NOMO-1 (cell line): ENCODE measurements at regions not wholly inside any gene's neighbourhood (a gene's known extent, or its start where the extent isn't known, plus 50 kb on each side); places are given as distances from the start of the nearest gene placed in this dataset.

Source experiments
- DNase-seq, 2 experiments: peaks; one replicate each; lab custom pipeline; 2025; ENCODE audit not compliant: unreplicated experiment in 2 of 2; lab: John Stamatoyannopoulos, UW

DNA sequence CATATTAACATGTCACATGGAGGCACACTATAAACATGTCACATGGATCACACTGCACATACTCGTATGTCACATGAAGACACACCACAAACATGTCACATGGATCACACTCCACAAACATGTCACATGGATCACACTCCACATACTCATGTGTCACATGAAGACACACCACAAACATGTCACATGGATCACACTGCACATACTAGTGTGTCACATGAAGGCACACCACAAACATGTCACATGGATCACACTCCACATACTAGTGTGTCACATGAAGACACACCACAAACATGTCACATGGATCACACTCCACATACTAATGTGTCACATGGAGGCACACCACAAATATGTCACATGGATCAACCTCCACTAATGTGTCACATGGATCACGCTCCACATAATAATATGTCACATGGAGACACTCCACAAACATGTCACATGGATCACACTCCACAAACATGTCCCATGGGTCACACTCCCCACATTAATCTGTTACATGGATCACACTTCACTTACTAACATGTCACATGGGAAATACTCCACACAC lies 195.6 kb upstream of the PFKP start:
- no peak for DNase-seq

DNA sequence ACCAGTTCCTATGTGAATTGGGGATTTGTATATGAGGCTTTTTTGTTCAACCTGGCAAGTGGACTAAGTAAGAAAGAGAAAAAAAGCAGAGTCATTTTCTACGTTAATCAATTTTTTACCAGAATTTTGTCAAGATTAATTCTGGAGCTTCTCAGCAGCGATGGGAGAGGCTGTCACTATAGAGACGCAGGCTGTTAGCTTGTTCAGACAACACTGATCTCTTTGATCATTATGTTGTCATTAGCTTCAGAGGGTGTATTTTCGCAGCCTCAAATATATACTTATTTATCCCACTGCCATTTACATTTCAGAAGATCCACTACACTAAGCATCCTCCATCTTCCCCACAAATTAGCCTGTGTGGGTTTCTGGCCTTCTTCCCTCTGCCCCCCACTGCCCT lies 196.7 kb upstream of the PFKP start:
- DNase-seq = no peak

DNA sequence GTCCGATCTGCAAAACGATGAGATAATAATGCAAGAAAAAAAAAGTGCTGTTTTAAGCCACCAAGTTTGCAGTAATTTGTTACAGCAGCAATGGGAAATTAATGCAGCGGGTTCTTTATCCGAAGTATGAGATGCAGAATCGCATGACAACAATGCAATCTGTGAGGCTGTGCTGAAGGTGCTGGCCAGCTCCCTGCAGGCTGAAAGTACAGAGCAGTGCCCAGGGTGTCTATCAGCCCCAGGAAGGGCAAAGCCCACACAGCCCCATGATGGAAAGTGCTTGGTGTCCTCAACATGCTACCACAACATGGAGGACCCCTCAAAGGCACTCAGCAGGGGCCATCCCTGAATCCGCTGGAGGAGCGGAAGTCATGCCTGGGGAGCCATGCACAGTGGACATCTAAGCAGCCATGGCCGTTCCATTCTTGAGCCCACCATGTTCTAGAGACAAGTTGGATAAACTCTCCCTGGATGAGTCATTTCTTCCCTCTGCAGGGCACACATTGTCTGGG lies 199.5 kb upstream of the PFKP start:
- no peak for DNase-seq

DNA sequence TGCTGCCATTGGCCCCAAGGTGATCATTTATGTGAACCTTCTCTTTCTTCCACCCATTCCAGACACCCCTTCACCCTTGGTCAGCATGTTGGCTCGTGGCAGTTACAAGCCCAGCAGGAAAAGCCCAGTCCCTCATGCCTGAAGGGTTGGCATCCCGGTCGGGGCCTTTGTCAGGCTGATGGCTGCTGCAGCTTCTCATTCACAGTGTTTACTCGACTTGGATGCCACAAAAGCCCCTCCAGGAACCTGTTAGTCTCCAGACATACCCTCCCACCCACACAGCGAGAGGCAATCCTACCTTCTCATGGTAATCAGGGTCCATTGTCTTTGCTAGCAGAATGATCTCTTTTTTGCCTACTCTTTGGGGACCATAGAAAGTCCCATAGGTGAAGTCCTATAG lies 200.8 kb upstream of the PFKP start:
- DNase-seq = no peak

DNA sequence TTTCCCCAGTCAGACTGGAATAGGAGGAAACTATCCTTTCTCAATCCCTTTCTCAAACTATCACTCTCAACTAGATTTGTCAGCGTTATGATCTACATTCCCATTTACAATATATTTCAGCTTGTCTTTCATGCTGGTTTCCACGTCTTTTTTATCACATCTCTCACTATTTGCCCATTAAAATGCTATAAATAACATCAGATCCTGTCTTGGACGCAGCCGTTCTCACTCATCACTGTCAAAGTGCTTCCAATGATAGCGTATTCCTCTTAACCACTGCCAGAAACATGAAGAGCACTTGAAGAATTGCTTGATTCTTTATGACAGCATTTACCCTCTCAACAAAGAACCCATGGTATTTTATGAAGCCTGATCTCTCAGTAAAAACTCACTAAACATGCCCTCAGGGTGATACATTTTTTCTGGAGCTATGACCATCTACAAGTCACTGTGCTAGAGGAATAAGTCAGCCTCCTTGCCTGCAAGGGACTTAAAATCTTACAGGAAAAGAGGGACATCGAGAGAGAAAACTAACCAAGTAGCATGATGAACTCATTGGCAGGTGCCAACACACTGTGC lies 205.6 kb upstream of the PFKP start:
- DNase-seq = no peak

DNA sequence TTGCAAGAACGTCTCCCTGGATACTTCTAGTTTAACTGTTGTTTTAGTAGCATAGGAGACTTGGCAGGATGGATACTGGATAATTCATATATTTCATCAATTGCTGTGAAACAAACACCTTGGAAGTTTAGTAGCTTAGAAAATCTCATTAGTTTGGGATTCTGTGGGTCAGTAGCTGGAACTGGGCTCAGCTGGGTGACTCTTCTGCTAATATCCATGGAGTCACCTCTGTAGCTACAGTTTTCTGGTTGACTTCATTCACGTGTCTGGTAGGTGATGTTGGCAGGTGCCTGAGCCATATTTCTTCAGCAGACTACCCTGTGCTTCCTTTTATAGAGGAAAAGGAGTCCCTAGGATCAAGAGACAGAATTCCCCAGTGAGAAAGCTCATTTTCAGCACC lies 208.9 kb upstream of the PFKP start:
- DNase-seq = no peak

DNA sequence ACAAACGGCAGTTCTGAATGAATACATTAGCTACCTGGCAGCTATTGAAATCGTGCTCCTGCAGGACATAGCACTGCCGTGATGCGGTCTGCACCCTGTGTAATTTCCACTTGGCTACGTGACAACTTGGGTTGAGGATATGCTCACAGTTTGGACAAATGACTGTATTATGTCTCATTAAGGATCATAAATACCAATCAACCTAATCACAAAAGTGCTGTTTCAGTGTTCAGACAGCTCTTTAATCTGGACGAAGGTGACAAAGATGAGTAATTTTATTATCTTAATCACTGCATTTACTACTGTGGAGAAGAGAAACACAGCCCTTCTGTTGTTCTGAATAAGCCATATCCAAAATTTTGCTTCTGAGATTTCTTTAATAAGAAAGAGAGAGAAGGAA lies 210.8 kb upstream of the PFKP start:
- no peak for DNase-seq

DNA sequence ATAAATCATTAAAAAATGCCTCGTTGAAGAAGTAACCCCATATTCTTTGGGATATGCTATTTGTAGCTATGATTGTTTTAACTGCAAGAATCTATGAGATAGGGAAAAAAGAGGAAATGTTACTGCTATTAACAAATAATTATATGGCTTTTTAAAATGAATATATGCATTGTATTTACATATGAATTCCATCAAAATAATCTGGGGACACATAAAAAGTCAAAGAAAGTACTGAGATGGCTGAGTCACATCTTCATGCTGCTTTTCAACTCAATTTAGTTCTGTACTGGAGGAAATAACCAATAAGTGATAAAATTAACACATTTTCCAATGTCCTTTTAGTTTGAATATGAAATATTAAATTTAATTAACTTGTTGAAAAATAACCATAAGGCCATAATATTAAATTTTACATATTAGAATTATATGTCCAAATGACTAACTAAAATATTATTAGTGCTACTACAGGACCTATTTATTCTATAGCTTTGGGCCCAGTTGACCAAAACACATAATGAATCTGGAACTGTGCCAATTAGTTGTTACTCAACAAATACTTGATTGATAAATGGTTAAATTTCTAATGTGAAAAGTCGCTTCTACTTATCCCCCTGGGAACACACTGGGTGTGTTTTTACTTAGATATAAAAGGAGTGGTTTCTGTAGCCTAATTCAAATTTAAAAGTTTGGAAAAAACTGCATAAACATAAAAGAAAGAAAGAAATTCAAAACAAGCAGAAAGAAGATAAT lies 214.6 kb upstream of the PFKP start:
- DNase-seq = no peak

DNA sequence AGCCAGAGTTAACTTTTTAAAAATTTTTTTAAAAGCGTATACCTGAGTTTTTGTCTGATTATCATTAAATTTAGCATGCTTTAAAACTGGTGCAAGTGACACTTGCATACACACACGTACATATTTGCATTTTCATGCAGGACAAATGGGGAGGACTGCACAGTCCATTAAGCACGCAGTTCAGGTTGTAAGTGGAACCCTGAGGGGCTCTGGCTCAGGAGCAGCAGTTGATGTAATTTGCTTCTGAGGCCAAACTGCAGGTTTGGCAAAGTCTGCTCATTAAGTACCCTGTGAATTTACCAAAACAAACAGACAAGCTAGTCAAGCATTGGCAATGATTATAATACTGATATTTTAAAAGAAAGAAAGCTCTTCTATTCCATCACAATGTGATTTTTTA lies 215.8 kb upstream of the PFKP start:
- no peak for DNase-seq

DNA sequence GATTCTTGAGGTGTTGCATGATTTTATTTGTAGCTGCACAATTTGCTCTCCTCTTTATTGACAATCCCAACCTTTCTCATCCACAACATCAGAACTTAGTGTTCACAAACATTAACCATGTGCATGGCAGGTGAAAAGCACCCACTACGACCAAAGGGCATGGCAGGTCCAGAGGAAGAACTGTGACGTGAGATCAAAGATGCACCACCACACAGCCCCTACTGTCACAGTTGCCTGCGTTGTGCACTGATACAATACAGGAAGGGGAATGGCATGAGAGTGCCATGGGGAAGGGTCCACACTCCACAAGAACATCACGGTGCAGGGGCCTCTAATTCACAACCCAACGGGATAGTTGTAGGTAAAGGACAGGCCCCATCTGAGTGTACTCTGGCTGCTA lies 217.1 kb upstream of the PFKP start:
- no peak for DNase-seq

DNA sequence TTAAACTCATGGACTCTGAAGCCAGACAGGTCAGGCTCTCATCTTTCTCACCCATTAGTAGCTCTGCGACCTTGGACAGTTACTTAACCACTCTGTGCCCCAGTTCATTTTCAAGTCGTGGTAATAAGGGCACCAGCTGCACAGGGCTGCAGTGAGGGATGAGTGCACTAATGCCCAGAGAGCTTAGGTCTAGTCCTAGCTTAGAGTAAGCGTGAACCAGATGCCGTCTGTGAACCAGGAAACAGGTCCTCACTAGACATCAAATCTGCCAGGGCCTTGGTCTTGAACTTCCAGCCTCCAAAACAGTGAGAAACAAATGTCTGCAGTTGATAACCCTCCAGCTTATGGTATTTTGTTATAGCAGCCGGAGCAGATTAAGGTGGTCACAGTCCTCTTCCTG lies 222.4 kb upstream of the PFKP start:
- DNase-seq = no peak

DNA sequence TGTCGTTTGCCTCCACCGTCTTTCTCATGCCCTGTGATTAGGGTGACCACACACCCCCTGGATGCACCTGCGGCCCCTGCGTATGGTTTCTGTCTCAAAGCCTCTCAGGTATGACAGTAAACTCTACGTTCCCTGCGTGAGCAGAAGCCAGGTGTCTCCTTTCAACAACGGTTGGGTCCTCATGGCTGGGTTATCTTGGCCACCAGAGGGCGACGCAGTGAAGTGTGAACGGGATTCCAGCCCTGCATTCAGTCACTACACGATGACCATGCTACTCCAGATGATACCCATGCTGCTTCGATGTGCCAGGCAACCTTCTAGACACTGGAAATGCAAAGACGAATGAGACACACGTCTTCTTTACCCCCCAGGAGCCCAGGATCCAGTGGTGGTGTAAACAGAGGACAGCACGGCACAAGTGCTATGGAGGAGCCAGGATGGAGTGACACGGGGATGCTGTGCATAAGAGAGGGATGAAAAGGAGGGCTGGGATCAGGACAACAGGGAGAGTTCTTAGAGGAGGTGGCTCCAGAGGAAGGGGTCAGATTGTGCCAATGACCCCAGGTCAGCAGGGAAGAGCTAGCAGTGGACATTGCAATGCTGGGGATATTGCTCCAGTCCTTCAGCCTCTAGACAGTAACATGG lies 228.1 kb upstream of the PFKP start:
- no peak for DNase-seq

DNA sequence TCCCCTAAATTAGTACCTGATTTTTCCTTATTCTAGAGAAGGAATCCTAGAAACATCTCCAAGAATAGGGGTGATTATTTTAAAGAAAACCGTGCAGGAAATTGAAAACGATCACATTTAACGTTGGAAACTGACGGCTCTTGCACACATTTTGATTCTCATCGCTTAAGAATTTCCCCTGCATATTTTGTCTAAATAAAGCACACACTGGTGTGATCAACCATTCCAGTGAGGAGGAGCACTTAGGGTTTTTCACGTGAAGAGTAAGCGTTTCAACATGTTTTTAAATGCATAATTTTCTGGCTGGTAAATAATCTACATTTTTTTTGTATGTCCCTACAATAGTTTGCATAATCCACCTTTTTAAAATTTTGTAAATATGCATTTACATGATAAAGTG lies 229.7 kb upstream of the PFKP start:
- no peak for DNase-seq

DNA sequence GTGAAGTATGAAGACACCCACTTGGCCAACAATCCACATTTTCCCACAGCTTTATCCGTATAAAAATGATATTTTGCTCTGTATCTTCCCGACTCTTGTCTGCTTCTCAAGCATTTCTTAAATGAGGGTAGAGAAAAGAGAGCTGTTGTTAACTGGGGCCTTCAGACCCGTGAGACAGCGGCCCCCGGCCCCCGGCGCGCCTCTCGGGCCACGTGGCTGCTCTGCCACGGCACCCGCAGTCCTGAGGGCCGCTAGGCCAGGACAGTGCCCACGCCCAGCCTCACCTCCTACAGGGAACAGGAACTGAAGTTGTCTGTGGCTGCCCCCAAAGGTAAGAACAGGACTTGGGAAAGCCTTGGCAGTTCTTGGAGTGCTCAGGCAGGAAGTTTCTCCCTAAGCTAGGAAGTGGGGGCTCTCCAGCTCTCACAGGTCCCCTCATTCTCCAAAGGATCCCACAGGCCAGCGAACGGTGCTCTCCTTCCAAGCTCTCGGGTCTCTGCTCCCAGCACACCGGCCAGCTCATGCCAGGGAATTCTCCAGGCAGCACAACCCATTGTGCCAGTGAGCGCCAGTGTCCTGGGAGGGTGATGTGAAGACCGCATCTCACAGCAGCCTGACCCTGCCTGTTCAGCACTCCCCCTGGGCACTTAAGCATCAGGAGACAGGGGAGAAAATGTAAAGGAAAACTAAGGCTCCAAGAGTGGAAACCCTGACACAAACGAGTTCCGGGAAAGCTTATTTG lies 230.3 kb upstream of the PFKP start:
- no peak for DNase-seq

DNA sequence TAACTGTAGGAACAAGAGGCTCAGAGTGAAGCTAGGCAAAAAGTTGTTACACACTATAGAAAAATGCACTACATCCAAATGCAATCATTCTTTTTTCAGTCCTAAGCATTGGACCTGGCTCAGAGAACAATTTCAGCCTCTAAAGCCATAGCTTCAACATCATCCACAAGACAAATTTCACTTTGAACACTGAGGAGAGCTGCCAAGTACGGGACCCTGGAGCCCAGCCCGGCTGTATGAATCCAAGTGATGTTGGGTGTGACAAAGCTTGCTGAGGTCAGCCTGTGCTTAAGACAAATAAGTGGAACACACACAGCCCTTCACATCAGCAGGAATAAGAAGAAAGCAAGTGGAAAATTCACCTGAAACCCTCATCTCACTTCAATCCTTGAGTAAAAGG lies 233.1 kb upstream of the PFKP start:
- DNase-seq = no peak

DNA sequence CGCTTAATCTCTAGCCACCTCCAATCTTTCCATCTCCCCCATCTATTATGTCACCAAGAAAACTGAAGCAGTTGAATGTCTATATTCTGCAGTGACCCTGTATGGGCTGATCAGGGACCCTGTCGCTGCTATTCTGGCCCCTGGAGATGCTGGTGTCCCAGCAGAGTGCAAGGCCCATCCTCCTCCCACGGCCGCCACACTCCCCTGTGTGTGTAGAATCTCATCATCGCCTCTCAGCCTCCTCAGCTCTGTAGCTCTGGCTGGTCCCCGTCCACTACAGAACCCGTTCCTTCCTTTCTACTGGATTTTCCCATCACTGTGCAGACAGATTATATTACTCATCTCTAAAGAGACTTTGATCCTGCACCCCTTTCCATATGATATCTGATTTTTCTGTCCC lies 235.8 kb upstream of the PFKP start:
- no peak for DNase-seq

DNA sequence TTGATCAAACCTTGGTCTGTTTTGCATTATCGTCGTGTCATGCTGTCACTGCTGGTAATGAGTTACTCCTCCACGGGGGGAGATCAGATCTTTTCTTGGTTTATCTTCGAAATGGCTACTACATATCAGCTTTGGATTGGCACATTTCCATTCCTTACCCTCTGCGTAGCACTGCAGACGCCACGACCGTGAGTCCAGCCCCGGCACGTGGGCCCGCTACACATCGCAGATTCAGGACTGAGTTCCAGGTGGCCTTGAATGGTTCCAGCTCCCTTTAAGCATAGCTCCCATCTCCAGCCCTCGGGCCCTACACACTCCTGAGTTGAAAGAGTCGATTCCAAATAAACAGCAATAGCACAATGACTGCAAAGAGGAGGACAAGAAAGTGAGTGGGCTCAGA lies 238.6 kb upstream of the PFKP start:
- DNase-seq = no peak

DNA sequence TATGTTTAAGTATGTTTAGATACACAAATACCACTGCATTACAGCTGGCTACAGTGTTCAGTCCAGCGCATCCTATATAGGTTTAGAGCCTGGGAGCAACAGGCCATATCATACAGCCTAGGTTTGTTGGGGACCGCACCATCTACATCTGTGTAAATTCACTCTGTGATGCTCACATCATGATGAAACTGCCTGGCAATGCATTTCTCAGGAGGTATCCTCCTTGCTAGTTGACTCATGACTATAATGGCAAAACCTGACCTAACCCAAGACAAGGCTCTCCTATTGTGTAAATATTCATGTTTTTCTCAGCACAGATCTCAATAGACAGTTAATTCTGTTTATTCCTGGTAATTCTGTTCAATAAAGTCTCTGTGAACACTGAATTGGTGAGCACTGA lies 240.7 kb upstream of the PFKP start:
- no peak for DNase-seq

DNA sequence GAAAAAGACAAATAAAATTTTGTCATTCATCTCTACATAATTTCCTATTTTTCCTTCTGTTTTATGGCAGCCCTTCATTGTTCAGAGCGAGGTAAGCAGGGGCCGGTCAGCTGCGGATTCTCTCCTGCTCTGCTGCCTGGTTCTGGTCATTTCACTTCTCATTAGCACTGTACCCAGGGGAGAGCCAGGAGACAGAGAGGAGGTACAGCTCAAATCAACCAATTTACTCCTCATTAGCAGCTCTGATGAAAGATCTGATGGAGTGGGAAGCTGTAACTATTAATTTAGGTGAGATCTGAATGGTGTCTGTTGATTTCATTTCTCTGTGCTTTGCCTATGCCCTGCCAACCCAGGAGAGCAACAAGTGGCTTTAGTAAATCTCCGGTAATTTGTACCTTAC lies 241.5 kb upstream of the PFKP start:
- no peak for DNase-seq

DNA sequence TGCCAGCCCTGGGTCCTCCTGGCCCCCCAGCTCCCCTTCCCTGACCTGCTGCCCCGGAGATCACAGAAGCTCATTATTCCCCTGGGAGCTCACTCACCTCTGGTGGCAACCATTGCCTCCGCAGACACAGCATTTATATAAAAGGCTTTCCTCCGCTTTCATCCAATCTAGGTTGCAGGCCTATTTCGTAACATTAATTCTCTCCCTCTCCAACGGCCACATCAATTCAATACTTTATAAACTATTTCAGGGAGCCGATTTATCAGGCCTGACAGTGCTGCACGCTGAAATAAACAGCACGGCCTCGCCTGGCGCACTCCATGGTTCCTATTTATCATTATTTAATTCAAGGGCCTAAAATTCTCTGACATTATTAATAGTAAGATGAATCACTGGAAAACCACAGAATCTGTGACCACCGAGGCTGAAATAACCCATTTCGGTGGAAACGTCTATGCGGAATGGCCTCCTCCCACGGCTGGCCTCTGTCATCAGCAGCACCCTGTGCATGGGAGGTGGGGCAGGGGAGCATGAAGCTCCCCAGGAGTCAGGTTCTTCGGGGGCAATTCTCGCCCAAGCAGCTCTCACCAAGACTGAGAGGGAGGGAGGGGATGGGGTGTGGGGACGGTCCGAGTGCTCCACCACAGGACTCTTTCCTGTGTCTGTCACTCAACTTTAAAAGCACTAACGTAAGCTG lies 249.3 kb upstream of the PFKP start:
- DNase-seq = no peak

DNA sequence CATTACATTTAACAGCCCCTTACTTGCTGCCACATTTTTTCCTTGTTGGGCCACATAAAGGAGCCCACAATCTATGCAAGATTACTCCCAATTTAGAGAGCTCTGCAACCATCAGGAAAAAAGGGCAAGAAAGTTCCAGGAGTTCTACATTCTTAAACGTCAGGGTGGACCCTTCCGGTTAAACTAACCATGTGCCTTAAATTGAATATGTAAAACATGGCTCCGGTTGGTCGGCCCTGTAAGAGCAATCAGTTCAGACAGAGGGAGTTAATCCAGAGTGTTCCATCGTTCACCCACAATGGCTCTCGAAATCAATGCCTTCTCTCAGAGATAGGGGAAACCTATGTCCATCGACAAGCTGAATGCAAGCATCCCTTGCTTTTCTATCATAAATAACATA lies 253.7 kb upstream of the PFKP start:
- DNase-seq = no peak
